GM12864 (cell line): ENCODE measurements at regions not wholly inside any gene's neighbourhood (a gene's known extent, or its start where the extent isn't known, plus 50 kb on each side); places are given as distances from the start of the nearest gene placed in this dataset.

Experiments
- DNase-seq: peaks from one replicate; pipeline ENCODE4 v3.0.0-alpha.2; 2011; ENCODE audit warnings: low read depth
- H3K4me3 ChIP-seq: 2 replicates; pipeline ENCODE4 v1.5.1; 2011; ENCODE audit warnings: mild to moderate bottlenecking, low read depth, low read length, control low read depth
- CTCF ChIP-seq: IDR thresholded peaks from 2 replicates; pipeline ENCODE4 v1.5.1; 2011; ENCODE audit warnings: low read depth, mild to moderate bottlenecking, moderate library complexity, low read length, control low read depth, inconsistent platforms; ENCODE audit errors: missing control alignments

- H3K4me3 ChIP-seq: no peak overlapping the region
- no peak for TF ChIP-seq CTCF
- DNase-seq: no peak
These were observed 113.1 kb upstream of the VCX2 start for GRCh38 chrX:8284131-8284530.

- TF ChIP-seq CTCF: no peak
- DNase-seq: no peak
- no peak overlapping the region for H3K4me3 ChIP-seq
These were observed 117.5 kb upstream of the VCX2 start for GRCh38 chrX:8288590-8288989.

GRCh38 chrX:8289523-8289922 lies 118.5 kb upstream of the VCX2 start:
- no peak for DNase-seq
- TF ChIP-seq CTCF: no peak

GRCh38 chrX:8297766-8298165 lies 126.7 kb upstream of the VCX2 start:
- no peak overlapping the region for H3K4me3 ChIP-seq
- DNase-seq: no peak
- no peak for TF ChIP-seq CTCF

More at GRCh38 chrX:8289523-8289922, 118.5 kb upstream of the VCX2 start:
- H3K4me3 ChIP-seq: no peak overlapping the region

- H3K4me3 ChIP-seq: no peak overlapping the region
- no peak for TF ChIP-seq CTCF
- no peak for DNase-seq
These were observed 133.6 kb upstream of the VCX2 start for GRCh38 chrX:8304668-8305067.

GRCh38 chrX:8305350-8305749 lies 134.3 kb upstream of the VCX2 start:
- DNase-seq: no peak
- H3K4me3 ChIP-seq: no peak overlapping the region
- TF ChIP-seq CTCF: no peak

GRCh38 chrX:8306291-8306925 lies 135.3 kb upstream of the VCX2 start:
- H3K4me3 ChIP-seq: no peak overlapping the region
- no peak for DNase-seq
- no peak for TF ChIP-seq CTCF
